HG03108 (cell line): ENCODE measurements at regions not wholly inside any gene's neighbourhood (a gene's known extent, or its start where the extent isn't known, plus 50 kb on each side); places are given as distances from the start of the nearest gene placed in this dataset.

Experiments
- ATAC-seq: cut with Tn5 transposase; IDR thresholded peaks from one replicate; pipeline ENCODE4 v1.9.1; 2021; ENCODE audit warnings: moderate library complexity; ENCODE audit not compliant: unreplicated experiment

GRCh38 chr12:125470838-125471783 lies 405.9 kb downstream of the AACS start:
- ATAC-seq = no peak

GRCh38 chr12:125473501-125473900 lies 408.3 kb downstream of the AACS start:
- no peak for ATAC-seq

GRCh38 chr12:125487336-125487735 lies 422.1 kb downstream of the AACS start:
- no peak for ATAC-seq

- ATAC-seq = no peak
These were observed 426.3 kb downstream of the AACS start for GRCh38 chr12:125491553-125491952.

GRCh38 chr12:125492354-125493270 lies 427.4 kb downstream of the AACS start:
- no peak for ATAC-seq

- no peak for ATAC-seq
These were observed 428.6 kb downstream of the AACS start for GRCh38 chr12:125493704-125494308.

- no peak for ATAC-seq
These were observed 437.9 kb downstream of the AACS start for GRCh38 chr12:125503128-125503527.

GRCh38 chr12:125509195-125509594 lies 444.0 kb downstream of the AACS start:
- ATAC-seq = no peak

- ATAC-seq = no peak
These were observed 447.5 kb downstream of the AACS start for GRCh38 chr12:125512541-125513298.

- ATAC-seq = no peak
These were observed 450.7 kb downstream of the AACS start for GRCh38 chr12:125515887-125516286.

- no peak for ATAC-seq
These were observed 452.8 kb downstream of the AACS start for GRCh38 chr12:125518074-125518473.

GRCh38 chr12:125519026-125519651 lies 453.9 kb downstream of the AACS start:
- no peak for ATAC-seq

GRCh38 chr12:125525879-125526278 lies 460.6 kb downstream of the AACS start:
- no peak for ATAC-seq

- no peak for ATAC-seq
These were observed 463.0 kb downstream of the AACS start for GRCh38 chr12:125528281-125528680.

GRCh38 chr12:125530201-125530600 lies 465.0 kb downstream of the AACS start:
- ATAC-seq = no peak

- no peak for ATAC-seq
These were observed 465.6 kb downstream of the AACS start for GRCh38 chr12:125530876-125531275.

- ATAC-seq = no peak
These were observed 466.3 kb downstream of the AACS start for GRCh38 chr12:125531574-125531973.

GRCh38 chr12:125533434-125534029 lies 468.3 kb downstream of the AACS start:
- no peak for ATAC-seq

GRCh38 chr12:125538401-125539199 lies 473.4 kb downstream of the AACS start:
- no peak for ATAC-seq
